ENCODE measurements at regions not wholly inside any gene's neighbourhood (a gene's known extent, or its start where the extent isn't known, plus 50 kb on each side); places are given as distances from the start of the nearest gene placed in this dataset.

GRCh38 chr1:194196562-194196961, 1010.1 kb upstream of the B3GALT2 start:
- DNase-seq: no peak

GRCh38 chr1:194194724-194195123, 1008.3 kb upstream of the B3GALT2 start:
- no peak for DNase-seq

DNA sequence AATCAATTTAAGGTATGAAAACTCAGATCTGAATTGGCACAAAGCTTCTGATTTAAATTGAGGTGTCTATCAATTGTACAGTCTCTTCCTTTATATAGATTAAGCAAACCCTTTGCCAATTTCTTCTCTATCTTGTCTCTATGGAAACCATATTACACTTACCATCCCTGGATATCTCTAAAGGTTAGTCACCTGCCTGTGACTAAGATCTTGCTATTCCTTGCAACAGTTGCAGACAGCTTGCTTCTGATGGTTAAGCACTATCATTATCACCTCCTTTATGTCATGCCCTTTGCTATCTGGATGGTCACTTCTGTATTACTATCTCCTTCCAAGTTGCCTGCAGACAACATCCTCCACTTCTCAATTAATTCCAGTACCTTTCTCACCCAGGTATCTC, 998.6 kb upstream of the B3GALT2 start:
- no peak for DNase-seq

DNA sequence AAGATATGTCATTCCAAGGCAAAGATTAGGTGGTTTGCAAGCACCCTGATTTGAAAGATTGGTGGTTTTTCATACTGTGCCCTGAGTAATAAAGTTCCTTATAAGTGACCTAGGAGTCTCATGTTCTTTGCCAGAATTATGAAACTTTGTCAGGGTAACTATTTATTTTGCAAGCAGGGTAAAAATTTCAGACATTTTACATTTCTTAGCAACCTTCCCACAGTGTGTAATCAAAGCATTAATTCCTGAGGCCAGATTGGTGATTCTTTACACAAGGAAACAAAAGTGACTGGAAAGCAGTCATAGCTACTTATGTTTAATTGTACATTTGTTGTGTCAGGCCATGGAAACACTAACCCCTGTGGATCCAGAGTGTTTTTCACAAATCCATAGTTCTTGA, 998.0 kb upstream of the B3GALT2 start:
- DNase-seq: no peak

GRCh38 chr1:194181845-194182244, 995.4 kb upstream of the B3GALT2 start:
- no peak for DNase-seq

DNA sequence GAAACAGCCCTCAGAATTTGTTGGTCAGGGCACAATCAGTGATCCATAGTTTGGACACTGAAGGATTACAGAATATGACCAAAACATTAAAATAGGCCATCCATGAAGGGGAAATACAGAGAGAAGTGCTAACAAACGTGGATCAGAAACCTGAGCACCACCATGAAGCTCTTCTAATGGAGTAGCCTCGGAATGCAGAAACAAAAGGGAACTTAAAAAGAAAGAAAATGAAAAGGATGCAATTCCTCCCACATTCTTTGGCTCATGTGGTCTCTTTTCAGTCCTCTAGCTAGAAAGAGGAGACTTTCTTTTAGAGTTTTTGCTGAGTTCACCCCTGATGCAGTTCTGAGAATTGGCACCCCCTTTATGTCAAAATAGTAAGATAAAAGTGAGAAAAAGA, 989.8 kb upstream of the B3GALT2 start:
- no peak for DNase-seq

GRCh38 chr1:194175251-194175650, 988.8 kb upstream of the B3GALT2 start:
- no peak for DNase-seq

DNA sequence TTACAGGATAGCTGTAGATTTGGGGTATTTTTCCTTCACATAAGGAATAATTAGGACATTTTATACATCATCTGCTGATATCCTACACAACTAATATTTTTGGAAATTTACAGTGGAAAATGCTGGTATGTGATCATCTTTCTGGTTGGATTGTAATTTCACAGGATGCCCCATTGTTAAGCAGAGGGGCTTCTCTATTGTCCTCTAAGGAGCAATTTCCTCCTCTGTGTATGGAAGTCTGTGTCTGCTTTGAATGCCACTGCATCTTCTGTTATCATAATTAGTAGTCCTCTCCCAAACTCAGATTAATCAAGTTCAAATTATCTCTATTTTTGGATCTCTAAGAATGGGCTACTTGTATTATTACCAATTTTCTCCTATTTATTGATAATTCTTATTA, 988.1 kb upstream of the B3GALT2 start:
- DNase-seq: no peak

- DNase-seq: no peak
Measured at GRCh38 chr1:194171596-194171995, 985.2 kb upstream of the B3GALT2 start.

DNA sequence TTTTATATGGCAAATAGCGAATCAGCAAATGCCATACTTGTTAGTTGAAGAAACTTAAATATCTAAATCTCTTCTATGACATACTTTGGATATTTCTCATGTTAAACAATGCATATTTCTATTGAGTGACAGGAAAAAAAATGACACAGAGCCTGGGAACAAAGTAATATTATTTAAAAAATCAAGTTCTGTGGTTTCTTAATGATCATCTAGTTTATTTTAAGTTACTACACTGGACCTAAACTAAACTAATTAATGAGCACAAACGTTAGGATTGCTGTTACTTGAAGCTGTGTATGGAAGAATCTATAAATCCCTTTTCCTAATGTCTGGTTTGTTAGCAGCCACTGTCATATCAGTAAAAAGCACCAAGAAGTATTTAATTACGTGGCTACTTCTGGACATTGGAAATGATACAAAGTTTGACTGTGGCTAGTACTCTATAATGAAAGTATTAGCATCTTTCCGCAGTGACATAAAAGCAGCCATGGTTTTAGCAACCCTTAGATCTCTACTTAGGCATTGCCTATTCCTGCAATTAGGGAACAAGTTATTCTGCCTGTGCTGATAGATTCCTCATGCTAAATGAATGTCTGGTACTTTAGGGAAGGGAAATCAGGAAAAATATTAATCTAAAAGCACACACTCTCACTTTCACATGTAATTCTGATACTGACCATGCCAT, 981.7 kb upstream of the B3GALT2 start:
- DNase-seq: no peak

DNA sequence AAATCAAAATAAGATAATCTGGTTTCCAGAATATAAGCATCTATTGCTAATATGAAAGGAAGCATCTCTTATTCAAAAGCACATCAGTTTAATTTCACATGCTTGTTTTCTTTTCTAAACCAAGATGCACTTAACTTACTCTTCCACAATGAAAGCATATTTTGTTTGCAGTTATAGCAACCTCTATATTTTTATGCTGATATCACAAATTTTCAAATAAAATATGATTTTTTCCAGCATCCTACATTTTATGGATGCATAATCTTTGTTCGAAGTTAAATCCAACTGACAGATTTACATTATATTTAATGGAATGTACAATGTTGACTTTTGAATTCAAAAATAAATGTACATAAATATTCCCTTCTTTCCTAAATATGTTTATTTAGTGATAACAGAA, 978.3 kb upstream of the B3GALT2 start:
- DNase-seq: no peak

DNA sequence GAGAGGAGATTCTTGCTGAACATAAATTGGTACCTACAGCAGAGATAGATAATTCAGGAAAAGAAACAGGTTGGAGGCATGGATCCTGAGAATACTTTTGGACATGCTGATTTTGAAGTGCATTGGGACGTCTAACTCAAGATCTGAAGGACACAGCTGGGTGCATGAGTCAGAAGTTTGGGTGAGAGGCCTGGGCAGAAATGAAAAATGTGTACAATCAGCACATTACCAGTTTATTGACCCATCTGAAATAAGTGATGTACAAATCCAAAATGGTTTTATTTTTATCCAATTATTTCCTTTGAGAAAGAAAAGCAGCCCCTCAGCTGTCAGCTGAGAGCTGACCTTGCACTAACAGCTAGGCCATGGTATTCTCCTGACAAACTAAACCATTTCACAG, 975.2 kb upstream of the B3GALT2 start:
- no peak for DNase-seq

- no peak for DNase-seq
Measured at GRCh38 chr1:194159941-194160340, 973.5 kb upstream of the B3GALT2 start.

DNA sequence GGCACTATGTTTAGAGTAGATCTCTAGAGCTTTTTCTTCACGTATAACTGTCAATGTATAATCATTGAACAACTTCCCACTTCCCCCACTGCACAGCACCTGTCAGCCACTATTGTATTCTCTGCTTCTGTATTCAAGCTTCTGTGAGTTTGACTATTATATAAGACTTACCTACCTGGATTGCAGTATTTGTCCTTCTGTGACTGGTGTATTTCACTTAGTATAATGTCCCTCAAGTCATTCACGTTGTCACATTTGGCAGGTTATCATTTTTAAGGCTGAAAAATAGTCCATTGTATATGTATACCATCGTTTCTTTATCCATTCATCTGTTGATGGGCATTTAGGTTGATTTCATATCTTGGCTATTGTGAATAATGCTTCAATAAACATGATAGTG, 969.5 kb upstream of the B3GALT2 start:
- no peak for DNase-seq

GRCh38 chr1:194151056-194151455, 964.6 kb upstream of the B3GALT2 start:
- DNase-seq: no peak

DNA sequence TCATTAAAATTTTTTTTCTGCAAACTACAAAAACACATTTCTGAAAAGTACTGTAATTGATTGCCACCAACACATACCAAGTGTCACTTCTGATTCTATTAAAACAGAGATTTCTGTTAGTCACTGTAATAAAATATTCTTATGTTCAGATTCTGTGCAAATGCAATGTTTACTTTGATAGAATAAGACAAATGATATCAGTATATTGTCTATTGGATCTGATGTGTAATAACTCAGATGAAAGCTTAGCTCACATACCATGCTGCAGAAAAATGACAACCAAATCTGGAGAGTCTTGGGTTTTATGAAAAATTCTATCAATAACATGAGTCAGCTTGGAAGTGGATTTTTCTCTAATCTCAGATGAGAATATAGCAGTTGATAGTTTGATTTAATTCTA, 963.8 kb upstream of the B3GALT2 start:
- no peak for DNase-seq

DNA sequence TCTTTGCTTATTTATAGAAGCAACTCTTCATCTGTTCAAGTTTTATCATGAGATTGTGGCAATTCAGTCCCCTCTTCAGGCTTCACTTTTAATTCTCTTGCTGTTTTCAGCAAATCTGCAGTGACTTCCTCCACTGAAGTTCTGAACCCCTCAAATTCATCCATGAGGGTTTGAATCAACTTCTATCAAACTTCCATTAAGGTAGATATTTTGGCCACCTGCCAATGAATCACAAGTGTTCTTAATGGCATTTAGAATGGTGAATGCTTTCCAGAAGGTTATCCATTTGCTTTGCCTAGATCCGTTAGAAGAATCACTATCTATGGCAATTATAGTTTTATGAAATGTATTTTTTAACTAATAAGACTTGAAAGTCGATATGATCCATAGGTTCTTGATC, 946.7 kb upstream of the B3GALT2 start:
- no peak for DNase-seq

DNA sequence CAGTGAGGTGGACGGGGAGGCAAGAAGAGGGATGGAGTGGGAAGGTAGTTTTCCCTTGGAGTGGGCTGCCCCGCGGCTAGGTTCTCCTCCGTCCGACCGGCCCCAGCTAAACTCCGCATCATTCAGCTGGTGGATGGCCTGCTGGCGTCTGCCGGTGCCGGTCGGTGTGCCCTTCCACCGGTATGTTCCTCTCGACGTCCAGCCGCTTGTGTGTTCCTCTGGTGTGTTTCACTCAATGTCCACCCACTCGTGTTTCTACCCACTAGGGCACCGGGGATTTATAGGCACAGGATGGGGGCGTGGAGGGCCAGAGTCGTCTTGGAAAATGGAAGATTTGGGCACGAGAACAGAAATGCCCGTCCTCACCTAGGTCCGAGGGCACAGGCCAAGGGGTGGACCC, 931.7 kb upstream of the B3GALT2 start:
- no peak for DNase-seq

DNA sequence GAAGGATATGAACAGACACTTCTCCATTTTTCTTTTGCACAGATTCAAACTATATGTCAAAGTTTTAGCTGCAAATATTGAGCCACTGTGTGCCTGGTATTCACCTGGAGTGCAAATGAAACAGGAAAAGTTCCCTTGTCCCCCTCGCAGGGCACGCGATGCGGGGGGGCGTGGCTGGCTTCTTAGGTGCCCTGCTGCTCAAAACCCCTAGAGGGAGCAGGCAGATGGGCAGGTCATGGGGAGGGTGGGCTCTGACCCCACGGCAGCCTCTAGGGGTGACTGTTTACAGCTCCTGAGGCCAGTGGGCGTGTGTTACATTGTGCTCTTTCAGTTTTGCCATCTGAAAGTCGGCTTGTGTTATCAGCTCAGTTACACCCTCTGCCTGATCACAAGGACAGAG, 931.2 kb upstream of the B3GALT2 start:
- no peak for DNase-seq

DNA sequence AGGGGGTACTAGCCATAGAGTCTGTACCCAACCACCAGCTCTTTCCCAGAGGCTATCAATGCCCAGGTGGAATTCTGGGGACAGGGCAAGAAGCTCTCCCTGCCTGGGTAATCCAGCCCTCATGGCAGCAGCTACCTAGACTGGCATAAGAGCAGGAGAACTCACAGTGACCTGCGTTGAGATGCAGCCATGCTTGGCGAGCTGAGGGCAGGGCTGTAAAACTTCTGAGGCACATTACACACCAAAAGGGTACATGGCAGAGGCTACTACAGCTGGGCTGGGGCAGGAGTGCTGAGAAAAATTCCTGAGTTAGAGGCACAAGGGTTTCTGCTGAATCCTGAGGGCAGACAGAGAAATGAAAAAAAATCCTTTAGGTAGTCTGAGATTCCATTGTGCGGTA, 927.9 kb upstream of the B3GALT2 start:
- DNase-seq: no peak

DNA sequence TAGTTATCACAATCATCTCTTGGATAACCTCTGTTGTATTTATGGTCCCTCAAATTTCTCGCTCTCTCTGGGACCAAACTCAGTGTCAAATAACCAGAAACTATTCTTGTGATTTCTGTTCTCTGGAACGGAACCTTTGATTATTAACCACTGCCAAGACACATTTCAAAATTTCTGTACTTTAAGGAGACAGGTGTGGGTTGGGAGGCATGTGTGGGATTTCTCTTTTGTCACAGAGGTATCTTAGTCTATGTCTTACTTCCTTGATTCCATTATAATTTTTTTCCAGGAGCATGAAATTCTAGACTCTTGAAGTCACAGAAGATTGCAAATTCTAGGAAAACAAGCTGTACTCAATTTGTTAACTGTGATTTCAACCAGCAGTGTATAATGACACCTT, 919.0 kb upstream of the B3GALT2 start:
- DNase-seq: no peak

- no peak for DNase-seq
Measured at GRCh38 chr1:194104247-194104844, 917.9 kb upstream of the B3GALT2 start.

DNA sequence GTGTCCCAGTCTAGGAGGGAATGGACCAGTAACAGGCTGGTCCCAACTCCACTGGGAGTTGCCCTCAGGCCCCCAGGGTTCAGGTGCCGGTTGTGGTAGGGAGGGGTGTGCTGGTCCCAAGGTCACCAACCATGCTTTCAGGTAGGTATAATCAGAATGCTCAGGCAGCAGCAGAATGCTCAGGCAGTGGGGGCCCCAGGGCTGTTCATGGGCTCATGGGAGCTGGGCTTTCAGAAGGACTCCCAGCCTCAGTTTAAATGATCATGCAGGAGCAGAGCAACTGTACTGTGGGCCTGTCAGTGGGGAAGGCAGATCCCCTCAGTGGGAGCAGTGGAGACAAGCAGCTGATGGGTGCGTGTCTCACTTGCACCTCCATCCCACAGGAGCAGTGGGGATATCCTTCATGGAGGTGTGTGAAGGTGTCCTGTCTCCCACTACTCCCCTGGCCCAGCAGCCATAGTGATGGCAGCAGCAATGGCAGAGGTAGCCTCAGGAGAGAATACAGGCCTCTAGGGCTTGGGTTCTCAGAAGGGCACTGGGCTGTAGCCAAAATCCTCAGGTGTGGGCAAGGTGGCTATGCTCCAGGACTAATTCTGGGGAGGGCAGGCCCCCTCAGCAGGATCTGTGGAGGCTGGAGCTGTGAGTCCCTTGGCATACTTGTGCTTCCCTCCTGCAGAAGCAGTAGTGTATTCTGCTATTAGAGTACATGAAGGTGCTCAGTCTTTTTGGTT, 917.3 kb upstream of the B3GALT2 start:
- DNase-seq: no peak

- no peak for DNase-seq
Measured at GRCh38 chr1:194103101-194103500, 916.7 kb upstream of the B3GALT2 start.

- no peak for DNase-seq
Measured at GRCh38 chr1:194102607-194103006, 916.2 kb upstream of the B3GALT2 start.
